ENCODE measurements at regions not wholly inside any gene's neighbourhood (a gene's known extent, or its start where the extent isn't known, plus 50 kb on each side); places are given as distances from the start of the nearest gene placed in this dataset.

DNA sequence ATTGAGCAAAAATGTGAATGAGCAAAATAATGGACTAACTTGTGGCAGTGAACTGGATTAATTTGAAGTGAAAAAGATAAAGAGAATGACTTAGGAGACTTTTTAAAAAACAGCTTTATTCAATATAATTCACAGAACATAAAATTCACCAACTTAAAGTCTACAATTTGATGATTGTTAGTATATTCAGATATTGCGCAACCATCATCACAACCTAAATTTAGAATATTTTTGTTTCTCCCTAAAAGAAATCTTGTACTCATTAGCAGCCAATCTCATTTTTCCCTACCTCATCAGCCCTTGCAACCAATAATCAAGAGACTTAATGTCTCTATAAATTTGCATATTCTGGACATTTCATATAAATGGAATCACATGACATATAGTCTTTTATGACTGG is 496.5 kb downstream of the IGSF11 start:
- TF ChIP-seq, protein P1, sequence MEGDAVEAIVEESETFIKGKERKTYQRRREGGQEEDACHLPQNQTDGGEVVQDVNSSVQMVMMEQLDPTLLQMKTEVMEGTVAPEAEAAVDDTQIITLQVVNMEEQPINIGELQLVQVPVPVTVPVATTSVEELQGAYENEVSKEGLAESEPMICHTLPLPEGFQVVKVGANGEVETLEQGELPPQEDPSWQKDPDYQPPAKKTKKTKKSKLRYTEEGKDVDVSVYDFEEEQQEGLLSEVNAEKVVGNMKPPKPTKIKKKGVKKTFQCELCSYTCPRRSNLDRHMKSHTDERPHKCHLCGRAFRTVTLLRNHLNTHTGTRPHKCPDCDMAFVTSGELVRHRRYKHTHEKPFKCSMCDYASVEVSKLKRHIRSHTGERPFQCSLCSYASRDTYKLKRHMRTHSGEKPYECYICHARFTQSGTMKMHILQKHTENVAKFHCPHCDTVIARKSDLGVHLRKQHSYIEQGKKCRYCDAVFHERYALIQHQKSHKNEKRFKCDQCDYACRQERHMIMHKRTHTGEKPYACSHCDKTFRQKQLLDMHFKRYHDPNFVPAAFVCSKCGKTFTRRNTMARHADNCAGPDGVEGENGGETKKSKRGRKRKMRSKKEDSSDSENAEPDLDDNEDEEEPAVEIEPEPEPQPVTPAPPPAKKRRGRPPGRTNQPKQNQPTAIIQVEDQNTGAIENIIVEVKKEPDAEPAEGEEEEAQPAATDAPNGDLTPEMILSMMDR (IDR thresholded peaks at IDR 0.05), result no peak
- no peak for TF ChIP-seq POLR2A (IDR thresholded peaks at IDR 0.05)
